ENCODE measurements at regions not wholly inside any gene's neighbourhood (a gene's known extent, or its start where the extent isn't known, plus 50 kb on each side); places are given as distances from the start of the nearest gene placed in this dataset.

- no peak for DNase-seq
Measured at GRCh38 chr9:17978773-17979172, 399.9 kb downstream of the SH3GL2 start.

DNA sequence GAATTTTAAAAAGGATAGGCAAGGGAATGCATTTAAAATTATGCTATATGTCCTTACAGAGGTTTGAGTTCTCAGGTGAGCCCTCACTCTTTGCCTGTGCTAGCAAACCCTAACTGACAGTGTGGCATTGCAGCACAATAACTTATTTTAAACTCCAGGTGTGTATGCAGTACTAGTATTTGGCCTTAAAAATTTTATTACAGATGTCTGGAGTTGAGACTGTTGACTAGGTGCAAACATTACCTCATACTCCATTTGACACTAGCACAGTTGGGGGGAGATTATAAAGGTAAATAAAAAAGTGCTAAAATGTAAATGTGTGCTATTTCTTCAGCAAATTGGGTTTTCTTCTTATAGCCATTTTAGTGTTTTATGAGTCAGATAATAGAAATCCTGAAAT, 407.7 kb downstream of the SH3GL2 start:
- DNase-seq = no peak

DNA sequence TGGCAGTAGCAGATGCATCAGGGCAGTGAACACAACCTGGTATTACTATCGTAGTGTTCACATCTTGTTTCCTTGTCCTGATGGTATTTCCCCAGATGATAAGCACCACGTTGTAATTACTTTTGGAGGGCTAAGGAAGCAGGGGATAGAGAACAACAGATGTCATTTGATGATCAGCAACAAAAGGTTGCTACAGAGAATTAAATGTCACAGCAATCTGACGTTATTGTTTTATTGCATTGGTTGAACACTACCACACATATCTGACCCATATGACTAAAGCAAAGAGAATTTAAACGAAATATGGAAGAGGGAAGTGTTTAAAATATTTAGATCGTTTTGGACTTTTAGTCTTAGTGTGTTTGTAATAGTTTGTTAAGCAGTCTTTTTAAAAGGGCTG, 408.3 kb downstream of the SH3GL2 start:
- no peak for DNase-seq

DNA sequence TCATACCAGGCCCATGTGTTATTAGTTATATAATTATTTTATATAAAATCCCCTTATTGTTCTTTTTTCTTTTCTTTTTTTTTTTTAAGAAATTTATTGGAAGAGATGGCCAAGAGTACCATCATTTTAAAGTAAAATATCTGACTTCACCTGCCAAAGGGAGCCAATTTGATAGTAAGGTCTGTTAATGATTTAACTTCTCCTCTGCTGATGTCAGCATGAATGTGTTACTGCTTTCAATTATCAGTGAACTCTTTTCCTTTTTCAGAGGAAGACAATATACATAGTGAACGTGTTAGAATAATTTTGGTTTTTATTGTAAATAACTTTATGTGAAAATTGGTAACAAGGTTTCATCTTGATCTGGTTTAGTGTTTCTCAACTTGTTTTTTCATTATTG, 409.6 kb downstream of the SH3GL2 start:
- DNase-seq = no peak

DNA sequence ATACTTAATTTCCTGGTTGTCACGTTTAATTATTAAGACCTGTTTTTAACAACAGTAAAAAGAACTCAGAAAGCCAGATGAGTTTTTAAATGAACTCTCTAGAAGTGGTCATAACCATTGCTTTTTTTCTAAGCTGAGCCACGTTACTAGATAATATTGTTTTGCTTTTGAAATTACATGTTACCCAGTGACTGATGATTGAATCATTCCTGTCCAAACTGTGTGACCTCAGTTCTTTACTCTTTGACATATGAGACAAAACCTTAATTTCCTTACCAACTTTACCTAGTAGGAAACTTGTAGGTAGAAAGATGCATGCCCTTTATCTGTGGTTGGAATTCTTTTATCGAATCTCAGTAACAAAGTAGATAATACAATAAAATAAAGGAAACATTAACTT, 411.7 kb downstream of the SH3GL2 start:
- DNase-seq = no peak

DNA sequence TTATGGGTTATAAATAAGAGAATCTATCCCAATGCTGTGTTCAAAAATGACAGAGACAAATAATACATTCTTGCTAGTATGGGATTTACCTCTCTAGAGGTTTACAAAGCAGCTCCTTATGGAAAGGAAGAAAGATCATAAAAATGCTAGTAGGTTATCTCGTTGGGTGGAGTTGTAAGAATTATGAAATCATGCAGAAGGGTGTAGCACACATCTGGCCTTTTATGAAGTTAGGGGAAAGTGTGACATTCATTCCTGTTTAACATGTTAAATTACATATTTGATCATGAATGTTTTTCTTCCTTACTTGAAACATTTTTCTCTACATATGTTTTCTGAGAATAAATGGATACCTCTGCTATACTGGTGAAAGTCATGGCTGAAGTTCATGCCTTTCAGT, 414.2 kb downstream of the SH3GL2 start:
- no peak for DNase-seq

DNA sequence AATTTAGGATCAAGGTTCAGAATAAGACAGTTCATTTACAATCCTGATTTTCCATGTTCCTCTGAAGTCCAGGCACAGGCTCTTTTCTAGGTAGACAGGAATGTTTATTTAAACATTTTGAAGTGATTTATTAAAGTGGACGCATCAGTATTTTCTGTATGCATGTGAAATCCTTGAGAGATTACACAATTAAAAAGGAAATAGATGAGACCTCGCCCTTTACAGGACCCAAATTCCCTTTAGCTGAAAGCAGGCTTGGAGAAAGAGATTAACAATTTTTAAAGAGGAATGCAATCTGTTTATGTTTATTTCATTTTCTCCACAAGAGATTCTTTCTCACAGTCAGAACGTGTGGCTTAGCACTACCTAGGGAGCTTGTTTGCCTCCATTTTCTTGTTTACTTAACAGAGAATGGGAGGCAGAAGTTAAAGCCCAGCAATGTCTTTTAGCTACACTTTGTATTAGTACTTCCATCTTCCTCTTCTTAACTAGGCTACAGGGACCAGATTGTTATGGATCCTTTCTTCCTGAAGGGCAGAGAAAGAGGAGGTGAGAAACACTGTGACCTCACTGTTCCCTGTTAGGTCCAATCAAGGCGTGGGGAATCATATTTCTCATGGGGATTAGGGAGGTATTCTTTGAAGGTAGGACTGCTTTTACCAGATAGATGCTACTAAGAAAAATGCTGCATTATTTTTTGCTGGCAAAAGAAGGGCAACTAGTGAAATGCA, 416.0 kb downstream of the SH3GL2 start:
- DNase-seq = no peak

GRCh38 chr9:17996728-17997127, 417.9 kb downstream of the SH3GL2 start:
- no peak for DNase-seq

GRCh38 chr9:18002718-18003438, 424.0 kb downstream of the SH3GL2 start:
- DNase-seq = no peak

- DNase-seq = no peak
Measured at GRCh38 chr9:18006591-18006990, 427.7 kb downstream of the SH3GL2 start.

DNA sequence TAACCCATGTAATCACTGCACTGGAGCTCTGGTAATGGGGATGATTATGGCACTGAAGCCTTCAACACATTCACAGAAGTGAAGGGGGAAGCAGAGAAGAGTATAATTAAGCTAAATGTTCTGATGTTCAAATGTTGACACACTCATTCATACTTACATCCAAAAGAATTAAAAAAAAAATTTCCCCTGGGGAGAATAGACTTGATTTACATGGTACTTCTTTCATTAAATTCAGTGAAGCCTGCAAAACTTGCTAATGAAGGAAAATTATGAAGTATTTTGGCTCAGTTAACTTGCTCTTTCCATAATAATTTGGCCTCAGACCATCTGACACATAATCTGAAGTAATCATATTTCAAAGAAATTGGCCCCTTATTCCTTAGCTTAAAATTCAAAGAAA, 428.8 kb downstream of the SH3GL2 start:
- DNase-seq = peak; percentile 64

GRCh38 chr9:18009902-18010301, 431.0 kb downstream of the SH3GL2 start:
- DNase-seq = no peak

DNA sequence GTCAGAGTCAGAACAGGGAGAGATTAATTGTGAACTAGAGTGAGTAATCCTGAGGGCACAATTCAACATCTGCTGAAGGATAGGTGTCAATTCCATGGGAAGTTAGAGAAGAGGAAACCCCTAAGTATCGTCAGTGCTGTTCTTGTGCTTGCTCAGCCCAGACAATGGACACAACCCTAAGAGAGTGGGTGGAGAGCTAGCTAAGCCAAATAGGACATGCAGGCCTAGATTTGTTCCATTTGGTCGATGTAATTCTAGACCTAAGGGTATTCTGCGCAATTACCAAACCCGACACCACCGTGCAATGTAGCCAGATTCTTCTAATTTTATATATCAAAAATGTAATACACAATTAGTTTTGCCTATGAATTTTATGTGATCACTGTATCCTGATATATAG, 431.6 kb downstream of the SH3GL2 start:
- DNase-seq = no peak

DNA sequence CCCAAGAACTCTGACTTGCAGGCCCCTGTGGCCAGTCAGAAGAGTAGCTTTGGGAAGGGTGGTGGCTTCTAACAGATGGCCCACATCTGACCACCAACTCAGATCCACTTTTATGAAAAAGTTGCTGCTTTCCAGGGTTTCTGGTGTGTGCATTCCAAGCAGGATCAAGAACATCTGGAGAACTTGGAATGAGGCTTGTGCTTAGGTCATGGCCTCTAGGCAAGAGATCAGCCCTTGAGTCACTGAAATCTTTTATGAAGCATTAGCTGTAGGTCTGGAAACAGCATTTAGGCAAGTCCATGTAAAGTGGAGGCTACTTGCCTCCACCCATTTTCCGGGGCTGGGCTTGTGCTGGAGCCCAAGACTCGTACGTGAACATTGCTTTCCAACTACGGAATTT, 433.3 kb downstream of the SH3GL2 start:
- DNase-seq = no peak

- no peak for DNase-seq
Measured at GRCh38 chr9:18014556-18014955, 435.7 kb downstream of the SH3GL2 start.

GRCh38 chr9:18015116-18015515, 436.2 kb downstream of the SH3GL2 start:
- no peak for DNase-seq

DNA sequence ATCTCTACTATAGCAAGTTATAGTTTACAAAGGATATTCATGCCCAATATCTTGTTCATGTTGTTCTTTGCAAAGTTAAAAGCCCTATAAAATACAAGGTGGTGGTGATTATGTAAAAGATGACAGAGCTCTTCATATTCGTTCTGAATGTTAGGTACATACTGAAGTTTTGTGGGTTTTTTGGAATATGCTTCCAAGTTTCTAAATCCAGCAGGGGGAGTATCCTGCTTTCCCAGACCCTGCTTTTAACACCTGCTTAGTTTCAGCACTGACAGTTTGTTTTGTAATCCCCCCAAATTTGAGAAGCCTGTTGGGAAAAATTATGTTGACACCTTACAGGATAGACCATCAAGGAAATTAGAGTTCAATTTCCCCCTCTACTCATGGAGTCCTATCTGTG, 438.3 kb downstream of the SH3GL2 start:
- no peak for DNase-seq

- no peak for DNase-seq
Measured at GRCh38 chr9:18018221-18018620, 439.4 kb downstream of the SH3GL2 start.

DNA sequence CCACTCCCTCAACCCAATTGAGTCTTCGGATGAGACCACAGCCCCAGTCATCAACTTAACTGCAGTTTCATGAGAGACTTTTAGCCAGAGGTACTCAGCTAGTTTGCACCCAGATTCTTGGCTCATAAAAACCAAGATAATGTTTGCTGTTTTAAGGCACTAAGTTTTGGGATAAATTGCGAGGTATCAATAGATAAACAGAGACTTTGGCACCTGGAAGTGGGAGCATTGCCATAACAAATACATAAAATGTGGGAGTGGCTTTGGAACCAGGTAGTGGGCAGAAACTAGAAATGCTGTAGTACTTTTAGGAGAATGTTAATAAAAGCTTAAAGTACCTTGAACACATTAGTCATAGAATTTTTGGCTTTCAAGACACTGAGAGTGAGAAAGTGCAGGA, 439.8 kb downstream of the SH3GL2 start:
- DNase-seq = no peak

DNA sequence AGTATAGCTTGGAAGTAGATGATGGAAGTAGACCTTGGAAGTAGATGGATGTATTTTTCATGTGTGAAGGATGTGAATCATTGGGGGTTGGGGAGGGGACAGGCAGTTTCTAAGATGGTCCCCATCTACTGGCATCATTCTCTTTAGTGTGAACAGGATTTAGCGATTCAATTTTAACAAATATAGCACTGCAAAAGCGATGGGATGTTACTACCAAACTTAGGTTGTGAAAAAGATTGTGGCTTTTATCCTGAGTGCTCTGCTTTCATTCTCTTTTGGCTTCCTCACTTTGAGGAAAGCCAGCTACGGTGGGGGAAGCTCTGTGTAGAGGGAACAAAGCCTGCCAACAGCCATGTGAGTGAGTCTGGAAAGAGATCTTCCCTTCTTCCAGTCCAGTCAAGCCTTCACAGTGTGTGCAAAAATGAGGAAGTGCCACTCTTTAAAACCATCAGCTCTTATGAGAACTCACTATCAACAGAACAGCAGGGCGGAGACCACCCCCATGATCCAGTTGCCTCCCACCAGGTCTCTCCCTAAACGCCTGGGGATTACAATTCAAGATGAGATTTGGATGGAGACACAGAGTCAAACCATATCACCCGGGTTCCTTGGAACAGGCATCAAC, 441.4 kb downstream of the SH3GL2 start:
- DNase-seq = no peak

- DNase-seq = no peak
Measured at GRCh38 chr9:18022642-18023041, 443.8 kb downstream of the SH3GL2 start.

DNA sequence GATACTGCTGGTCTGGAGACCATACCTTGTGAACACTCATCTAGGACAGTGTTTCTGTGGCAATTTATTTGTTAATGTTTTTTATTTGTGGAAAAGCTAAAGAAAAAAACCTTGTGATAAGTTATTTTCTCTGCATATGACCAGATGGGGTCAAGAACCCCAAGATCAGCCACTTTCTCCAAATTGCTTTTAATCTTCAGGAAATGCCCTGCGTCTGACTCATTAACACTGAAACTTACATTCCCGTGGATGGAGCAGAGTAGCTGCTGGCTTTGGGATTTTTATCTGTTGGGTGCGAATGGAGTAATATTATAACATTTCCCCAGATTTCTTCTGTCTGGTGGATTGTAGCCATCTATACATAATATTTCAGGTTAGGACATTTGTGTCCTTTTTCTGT, 444.5 kb downstream of the SH3GL2 start:
- no peak for DNase-seq

DNA sequence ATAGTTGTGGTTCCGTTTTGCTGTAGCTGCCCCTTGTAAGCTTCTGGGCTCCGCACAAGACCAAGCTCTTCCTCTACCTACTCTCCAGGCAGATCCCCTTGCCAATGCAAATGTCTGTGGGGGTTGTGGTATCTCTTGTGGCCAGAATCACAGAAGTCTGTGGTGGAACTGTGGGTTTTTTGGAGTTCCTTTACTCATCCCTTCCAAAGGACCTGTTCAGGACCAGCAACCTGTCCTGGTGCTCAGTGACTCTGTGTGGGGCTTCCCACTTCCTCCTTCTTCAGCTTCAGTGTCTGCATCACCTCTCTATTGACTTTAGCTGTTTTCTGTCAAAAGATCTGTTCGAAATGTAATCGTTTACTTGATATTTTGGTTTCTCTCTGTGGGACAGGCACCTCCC, 441.3 kb upstream of the ADAMTSL1 start:
- no peak for DNase-seq

DNA sequence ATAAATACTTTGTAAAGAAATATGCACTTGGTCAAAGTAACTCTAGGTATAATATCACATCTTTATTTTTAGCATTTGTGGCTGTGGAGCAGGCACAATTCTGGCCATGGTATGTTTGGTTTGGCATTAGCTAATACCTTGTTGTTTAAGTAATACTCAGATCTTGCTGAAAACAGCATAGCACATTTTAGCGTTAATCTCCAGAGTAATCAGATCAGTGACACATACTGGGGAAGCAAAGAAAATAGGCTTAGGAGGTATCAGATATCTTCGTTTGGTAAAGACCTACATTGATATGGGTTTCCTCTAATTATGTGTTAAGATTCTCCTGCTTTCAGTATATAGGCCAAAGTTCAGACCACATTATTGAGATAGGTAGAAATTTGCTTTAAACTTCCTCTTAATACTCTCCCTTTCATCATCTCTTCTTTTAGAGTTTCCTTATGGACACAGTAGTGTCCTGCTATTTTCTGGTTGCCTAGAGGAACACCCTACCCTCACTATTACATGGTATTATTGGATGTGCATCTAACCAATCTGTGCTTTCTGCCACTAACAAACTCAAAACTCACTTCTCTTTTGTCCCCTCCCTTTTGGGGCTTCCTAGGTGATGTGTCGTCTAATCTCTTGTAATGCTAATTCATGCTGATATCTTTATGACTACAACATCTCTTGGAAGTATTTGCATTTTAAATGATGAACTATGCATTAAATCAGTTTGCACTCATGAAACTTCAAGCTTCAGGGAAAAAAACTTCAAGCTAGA, 437.3 kb upstream of the ADAMTSL1 start:
- DNase-seq = no peak
